IMR-90 (cell line): ENCODE measurements at regions not wholly inside any gene's neighbourhood (a gene's known extent, or its start where the extent isn't known, plus 50 kb on each side); places are given as distances from the start of the nearest gene placed in this dataset.

Experiments used
- ATAC-seq: fragments of 200-7000 bp; cut with Tn5 transposase; 2 replicates; pipeline ENCODE4 v1.9.1; 2020; ENCODE audit warnings: low read depth, mild to moderate bottlenecking, moderate library complexity
- BruUV-seq: library from RNA; stranded (reverse); fragments of 400-500 nt; replicated peaks from 2 replicates; lab custom pipeline; 2021; lab: Mats Ljungman, UMichigan
- CTCF ChIA-PET: fragments of 300-600 bp; formaldehyde crosslinking; extraction: SDS; loops from one replicate; lab custom pipeline; 2021; ENCODE audit warnings: antibody characterized with exemption; lab: Yijun Ruan, JAX
- POLR2A ChIA-PET: fragments of 300-600 bp; sonication (Branson Sonifier 250); formaldehyde crosslinking; loops from one replicate; lab custom pipeline; 2022; ENCODE audit warnings: antibody characterized with exemption; ENCODE audit not compliant: unreplicated experiment; lab: Charles Lee
- DNase-seq: peaks from one replicate; pipeline ENCODE4 v3.0.0; 2013
- H2AFZ ChIP-seq: replicated peaks from 2 replicates; pipeline ENCODE3; 2013; ENCODE audit warnings: low read length, mild to moderate bottlenecking; ENCODE audit not compliant: poor library complexity
- H2AK5ac ChIP-seq: 2 replicates; pipeline ENCODE4 v1.6.1; 2013; ENCODE audit warnings: low read depth, low read length, inconsistent platforms
- H2AK9ac ChIP-seq: replicated peaks from 2 replicates; pipeline ENCODE3; 2013; ENCODE audit warnings: mild to moderate bottlenecking, low read depth, low read length, moderate library complexity; ENCODE audit not compliant: poor library complexity
- H2BK120ac ChIP-seq: 2 replicates; pipeline ENCODE4 v1.6.1; 2013; ENCODE audit warnings: low read depth, low read length, inconsistent platforms
- H2BK15ac ChIP-seq: 3 replicates; pipeline ENCODE4 v1.6.1; 2013; ENCODE audit warnings: low read depth, low read length, inconsistent platforms
- H2BK20ac ChIP-seq: 2 replicates; pipeline ENCODE4 v1.6.1; 2013; ENCODE audit warnings: low read depth, mild to moderate bottlenecking, inconsistent platforms, low read length, moderate library complexity
- H2BK5ac ChIP-seq: 2 replicates; pipeline ENCODE4 v1.6.1; 2013; ENCODE audit warnings: mild to moderate bottlenecking, low read depth, low read length, inconsistent platforms; ENCODE audit not compliant: poor library complexity, severe bottlenecking
- H3K14ac ChIP-seq: replicated peaks from 2 replicates; pipeline ENCODE4 v1.6.1; 2013; ENCODE audit warnings: low read depth, low read length, inconsistent platforms
- H3K18ac ChIP-seq: 2 replicates; pipeline ENCODE4 v1.6.1; 2013; ENCODE audit warnings: low read depth, low read length, control low read depth
- H3K23ac ChIP-seq: 2 replicates; pipeline ENCODE4 v1.6.1; 2013; ENCODE audit warnings: low read depth, low read length, inconsistent platforms
- H3K27ac ChIP-seq: 2 replicates; pipeline ENCODE4 v1.5.1; 2013; ENCODE audit warnings: mild to moderate bottlenecking, control low read depth, low read length; ENCODE audit not compliant: insufficient read depth
- H3K27me3 ChIP-seq: 2 replicates; pipeline ENCODE4 v1.6.1; 2013; ENCODE audit warnings: low read length; ENCODE audit not compliant: control insufficient read depth, insufficient read depth
- H3K36me3 ChIP-seq: 2 replicates; pipeline ENCODE4 v1.6.1; 2013; ENCODE audit warnings: low read length, mixed read lengths; ENCODE audit not compliant: control insufficient read depth, insufficient read depth
- H3K4ac ChIP-seq: 2 replicates; pipeline ENCODE4 v1.6.1; 2013; ENCODE audit warnings: low read depth, low read length, inconsistent platforms
- H3K4me1 ChIP-seq: 2 replicates; pipeline ENCODE4 v1.6.1; 2013; ENCODE audit warnings: low read length, mixed read lengths; ENCODE audit not compliant: control insufficient read depth, insufficient read depth
- H3K4me2 ChIP-seq: 2 replicates; pipeline ENCODE4 v1.6.1; 2013; ENCODE audit warnings: low read depth, mild to moderate bottlenecking, control low read depth, low read length, moderate library complexity
- H3K4me3 ChIP-seq: 2 replicates; pipeline ENCODE4 v1.5.1; 2013; ENCODE audit warnings: low read depth, mild to moderate bottlenecking, control low read depth, low read length, moderate library complexity; ENCODE audit not compliant: insufficient read depth
- H3K56ac ChIP-seq: 2 replicates; pipeline ENCODE4 v1.6.1; 2013; ENCODE audit warnings: low read length, inconsistent platforms; ENCODE audit not compliant: insufficient read depth; ENCODE audit errors: extremely low read depth
- H3K79me1 ChIP-seq, 2 experiments: 2 replicates each; pipeline ENCODE4 v1.6.1; 2013; ENCODE audit warnings: low read length in 2 of 2, inconsistent platforms in 1 of 2, low read depth in 1 of 2
- H3K9ac ChIP-seq: 2 replicates; pipeline ENCODE4 v1.6.1; 2013; ENCODE audit warnings: low read depth, low read length, control low read depth
- H3K9me1 ChIP-seq: 2 replicates; pipeline ENCODE4 v1.6.1; 2013; ENCODE audit warnings: low read length, inconsistent platforms; ENCODE audit not compliant: insufficient read depth
- H3K9me3 ChIP-seq: 2 replicates; pipeline ENCODE4 v1.6.1; 2013; ENCODE audit warnings: low read length; ENCODE audit not compliant: control insufficient read depth, insufficient read depth
- H4K20me1 ChIP-seq: 2 replicates; pipeline ENCODE4 v1.6.1; 2013; ENCODE audit warnings: low read length, inconsistent platforms; ENCODE audit not compliant: insufficient read depth
- H4K5ac ChIP-seq: 2 replicates; pipeline ENCODE4 v1.6.1; 2013; ENCODE audit warnings: mild to moderate bottlenecking, low read depth, low read length, control low read depth
- H4K8ac ChIP-seq, 2 experiments: 2 replicates each; pipeline ENCODE4 v1.6.1; 2013; ENCODE audit warnings: low read depth in 2 of 2, low read length in 2 of 2, control low read depth in 1 of 2, inconsistent platforms in 1 of 2
- H4K91ac ChIP-seq: 2 replicates; pipeline ENCODE4 v1.6.1; 2013; ENCODE audit warnings: low read depth, low read length, inconsistent platforms; ENCODE audit not compliant: insufficient read depth
- CHD1 ChIP-seq: IDR thresholded peaks from 2 replicates; pipeline ENCODE4 v1.6.1; 2012; ENCODE audit warnings: low read depth, low read length, improper control_type of control experiment
- FOS ChIP-seq: fragments of 150-350 bp; IDR thresholded peaks from 2 replicates; pipeline ENCODE4 v1.6.1; 2016; ENCODE audit warnings: low read depth, low read length
- MAFK ChIP-seq: IDR thresholded peaks from 2 replicates; pipeline ENCODE4 v1.6.1; 2012; ENCODE audit warnings: low read depth, low read length, improper control_type of control experiment
- NFE2L2 ChIP-seq: fragments of 150-350 bp; IDR thresholded peaks from 2 replicates; pipeline ENCODE4 v1.6.1; 2016; ENCODE audit warnings: low read depth, mild to moderate bottlenecking, low read length
- POLR2A ChIP-seq: IDR thresholded peaks from 2 replicates; pipeline ENCODE4 v1.6.1; 2012; ENCODE audit warnings: mild to moderate bottlenecking, low read depth, low read length
- WGBS, 2 experiments: methylation state at CpG; one replicate each; pipeline versions ENCODE4 v1.1.5 to v1.1.7; 2013; ENCODE audit warnings: missing lambda C conversion rate in 2 of 2; ENCODE audit not compliant: insufficient read length in 1 of 2; ENCODE audit errors: extremely low coverage in 2 of 2; 5-methylcytosine and 5-hydroxymethylcytosine counted together
- dilution Hi-C: fragments of 300-500 bp; cut with HindIII; formaldehyde crosslinking; loops from one replicate; pipeline ENCODE4 v1.14.3; 2018; ENCODE audit warnings: low sequenced_read_pairs; ENCODE audit not compliant: unreplicated experiment
- in situ Hi-C: fragments of 300-500 bp; cut with MboI; formaldehyde crosslinking; loops from 3 replicates; pipeline ENCODE4 v1.14.3; 2019; ENCODE audit warnings: low sequenced_read_pairs, inconsistent platforms, mixed read lengths
- intact Hi-C: fragments of 100-400 bp; cut with micrococcal nuclease; formaldehyde crosslinking; loops from 2 replicates; pipeline ENCODE4 v1.10.0; 2022

- BruUV-seq: no TSS peak
- Histone ChIP-seq H3K9ac (no peak overlapping the region), H4K91ac (no peak overlapping the region), H3K14ac (no peak overlapping the region), H4K8ac (no peak overlapping the region), H4K20me1 (no peaks in the 10 kb centered on the region), H2AFZ (no peak overlapping the region), H3K23ac (no peak overlapping the region), H3K9me3 (no peaks in the 10 kb centered on the region), H3K4me3 (no peak overlapping the region), H3K4me1 (no peaks in the 10 kb centered on the region), H3K4me2 (no peak overlapping the region), H2BK20ac (no peak overlapping the region), H4K5ac (no peak overlapping the region), H3K27ac (no peak overlapping the region), H3K4ac (no peak overlapping the region), H3K18ac (no peak overlapping the region), H2BK5ac (no peak overlapping the region), H2BK15ac (no peak overlapping the region), H2AK5ac (no peak overlapping the region), H3K27me3 (no peaks in the 10 kb centered on the region), H3K9me1 (no peaks in the 10 kb centered on the region; the same call in 1 of the 2 replicates), H2BK120ac (no peak overlapping the region), H3K36me3 (no peaks in the 10 kb centered on the region), H3K79me1 (no peaks in the 10 kb centered on the region), H3K56ac (no peak overlapping the region), H2AK9ac (no peak overlapping the region)
- intact Hi-C loops: no loop called here
- DNase-seq (no peak), ATAC-seq (no peak)
- ChIA-PET CTCF (interaction anchor here (0.7 to 1.3 kb wide), 2 partner anchors 118 to 288 kb away, joined by 3 read pairs; no protein-coding TSS in a partner anchor), POLR2A (no interaction called here)
- in situ Hi-C loops: no loop called here
- WGBS, 2 experiments: 89% methylated on average over 4 of the region's 4 CpGs; no CpG with 5 or more reads in 1 of the 2 experiments
- TF ChIP-seq POLR2A: no peak
- TF ChIP-seq CHD1: no peak
- no peak for TF ChIP-seq FOS
- no peak for TF ChIP-seq MAFK
- TF ChIP-seq NFE2L2: no peak
- dilution Hi-C loops: no loop called here
These were observed 452.9 kb downstream of the UTRN start for GRCh38 chr6:144737998-144738397.
